WTC11 (cell line): ENCODE measurements at regions not wholly inside any gene's neighbourhood (a gene's known extent, or its start where the extent isn't known, plus 50 kb on each side); places are given as distances from the start of the nearest gene placed in this dataset.

Source experiments
- ATAC-seq: fragments of 200-7000 bp; cut with Tn5 transposase; 2 replicates; pipeline ENCODE4 v1.10.0; 2021; ENCODE audit warnings: mild to moderate bottlenecking, moderate library complexity
- CTCF ChIA-PET: fragments of 300-600 bp; sonication (Branson Sonifier 250); formaldehyde crosslinking; loops from one replicate; lab custom pipeline; 2021; ENCODE audit warnings: antibody characterized with exemption; lab: Charles Lee
- POLR2A ChIA-PET: fragments of 350-600 bp; sonication (Branson Sonifier 250); formaldehyde crosslinking; loops from one replicate; lab custom pipeline; 2021; ENCODE audit warnings: antibody characterized with exemption; lab: Charles Lee
- DNase-seq: peaks from one replicate; pipeline ENCODE4 v3.0.0; 2021; ENCODE audit warnings: low spot score
- H3K27ac Mint-ChIP-seq: 2 replicates; pipeline ENCODE4 v1.8.0; 2021; ENCODE audit warnings: mixed read lengths
- H3K27me3 Mint-ChIP-seq: 2 replicates; pipeline ENCODE4 v1.8.0; 2021; ENCODE audit warnings: low read depth, mild to moderate bottlenecking, moderate library complexity, mixed read lengths
- H3K36me3 Mint-ChIP-seq: 2 replicates; pipeline ENCODE4 v1.8.0; 2021; ENCODE audit warnings: mixed read lengths
- H3K4me1 Mint-ChIP-seq: 2 replicates; pipeline ENCODE4 v1.8.0; 2022; ENCODE audit warnings: mixed read lengths
- H3K4me3 Mint-ChIP-seq: 2 replicates; pipeline ENCODE4 v1.8.0; 2021; ENCODE audit warnings: mild to moderate bottlenecking, moderate library complexity, mixed read lengths
- H3K9me3 Mint-ChIP-seq: 2 replicates; pipeline ENCODE4 v1.8.0; 2021; ENCODE audit warnings: mixed read lengths
- ATF2 ChIP-seq: sonication (generic); formaldehyde crosslinking; IDR thresholded peaks from 2 replicates; pipeline ENCODE4 v1.8.1; 2022; ENCODE audit warnings: low read depth, missing genetic modification reagents, borderline replicate concordance
- CTCF ChIP-seq: fragments of 200-600 bp; IDR thresholded peaks from 2 replicates; pipeline ENCODE4 v1.8.0; 2022; ENCODE audit warnings: antibody characterized with exemption
- E2F4 ChIP-seq: sonication (generic); formaldehyde crosslinking; IDR thresholded peaks from 2 replicates; pipeline ENCODE4 v1.8.1; 2022; ENCODE audit warnings: low read depth, mild to moderate bottlenecking, moderate library complexity, missing genetic modification reagents, borderline replicate concordance
- ELF4 ChIP-seq: sonication (generic); formaldehyde crosslinking; IDR thresholded peaks from 2 replicates; pipeline ENCODE4 v1.8.1; 2022; ENCODE audit warnings: low read depth, mild to moderate bottlenecking, moderate library complexity, missing genetic modification reagents
- ESRRA ChIP-seq: sonication (generic); formaldehyde crosslinking; IDR thresholded peaks from 2 replicates; pipeline ENCODE4 v1.8.1; 2022; ENCODE audit warnings: mild to moderate bottlenecking, missing genetic modification reagents, borderline replicate concordance
- FOXK1 ChIP-seq: sonication (generic); formaldehyde crosslinking; IDR thresholded peaks from 2 replicates; pipeline ENCODE4 v1.8.0; 2022; ENCODE audit warnings: mild to moderate bottlenecking, moderate library complexity, missing genetic modification reagents
- FOXP1 ChIP-seq: sonication (generic); formaldehyde crosslinking; IDR thresholded peaks from 2 replicates; pipeline ENCODE4 v1.8.0; 2022; ENCODE audit warnings: missing genetic modification reagents, mild to moderate bottlenecking, moderate library complexity, borderline replicate concordance
- GRHL2 ChIP-seq: fragments of 250-450 bp; sonication (Bioruptor Pico); IDR thresholded peaks from 2 replicates; pipeline ENCODE4 v1.8.0; 2022; ENCODE audit warnings: mild to moderate bottlenecking, moderate library complexity; ENCODE audit not compliant: insufficient replicate concordance, severe bottlenecking
- IRF1 ChIP-seq: sonication (generic); formaldehyde crosslinking; IDR thresholded peaks from 2 replicates; pipeline ENCODE4 v1.8.0; 2023; ENCODE audit warnings: missing genetic modification reagents
- JAZF1 ChIP-seq: fragments of 250-450 bp; sonication (Bioruptor Pico); IDR thresholded peaks from 2 replicates; pipeline ENCODE4 v1.9.0; 2021; ENCODE audit warnings: moderate library complexity, mild to moderate bottlenecking, inconsistent platforms
- KAT7 ChIP-seq: sonication (generic); formaldehyde crosslinking; IDR thresholded peaks from 2 replicates; pipeline ENCODE4 v1.8.1; 2023; ENCODE audit warnings: missing genetic modification reagents, mild to moderate bottlenecking, borderline replicate concordance
- MYBL2 ChIP-seq: sonication (generic); formaldehyde crosslinking; IDR thresholded peaks from 2 replicates; pipeline ENCODE4 v1.8.1; 2023; ENCODE audit warnings: mild to moderate bottlenecking, moderate library complexity, missing genetic modification reagents
- NFE2L1 ChIP-seq: sonication (generic); formaldehyde crosslinking; IDR thresholded peaks from 2 replicates; pipeline ENCODE4 v1.8.1; 2023; ENCODE audit warnings: missing genetic modification reagents
- NFYB ChIP-seq: sonication (generic); formaldehyde crosslinking; conservative IDR thresholded peaks from 2 replicates; pipeline ENCODE4 v1.8.0; 2022; ENCODE audit warnings: low read depth, missing genetic modification reagents
- NR1H2 ChIP-seq: sonication (generic); formaldehyde crosslinking; IDR thresholded peaks from 2 replicates; pipeline ENCODE4 v1.9.0; 2021; ENCODE audit warnings: mild to moderate bottlenecking, moderate library complexity, missing genetic modification reagents
- PRDM15 ChIP-seq: sonication (generic); formaldehyde crosslinking; IDR thresholded peaks from 2 replicates; pipeline ENCODE4 v1.8.0; 2022; ENCODE audit warnings: missing genetic modification reagents
- RORB ChIP-seq: fragments of 250-450 bp; sonication (Bioruptor Pico); IDR thresholded peaks from 2 replicates; pipeline ENCODE4 v1.9.0; 2021; ENCODE audit warnings: mild to moderate bottlenecking
- SP1 ChIP-seq: sonication (generic); formaldehyde crosslinking; conservative IDR thresholded peaks from 2 replicates; pipeline ENCODE4 v1.8.1; 2022; ENCODE audit warnings: missing genetic modification reagents
- STAT6 ChIP-seq: sonication (generic); formaldehyde crosslinking; conservative IDR thresholded peaks from 2 replicates; pipeline ENCODE4 v1.8.1; 2023; ENCODE audit warnings: mild to moderate bottlenecking, low read depth, missing genetic modification reagents, moderate library complexity
- ZNF138 ChIP-seq: sonication (generic); formaldehyde crosslinking; conservative IDR thresholded peaks from 2 replicates; pipeline ENCODE4 v1.8.1; 2022; ENCODE audit warnings: mild to moderate bottlenecking, moderate library complexity, missing genetic modification reagents
- ZNF423 ChIP-seq: fragments of 250-450 bp; sonication (Bioruptor Pico); IDR thresholded peaks from 2 replicates; pipeline ENCODE4 v2.1.2; 2022; ENCODE audit warnings: mild to moderate bottlenecking, moderate library complexity

GRCh38 chr22:48264586-48264985, 1502.1 kb downstream of the TBC1D22A start:
- POLR2A ChIA-PET, result no interaction called here
- Mint-ChIP-seq H3K27ac (no peak overlapping the region), H3K36me3 (no peaks in the 10 kb centered on the region), H3K4me1 (peaks cover 12% of the 10 kb centered on the region)
- ATAC-seq, result no peak
- DNase-seq, result no peak
- no peak for TF ChIP-seq MYBL2
- TF ChIP-seq E2F4 (CRISPR knock-in tag), result no peak
- no peak for TF ChIP-seq PRDM15
- no peak for TF ChIP-seq GRHL2 (CRISPR knock-in tag)
- TF ChIP-seq JAZF1, result no peak
- no peak for TF ChIP-seq SP1 (CRISPR knock-in tag)
- no peak for TF ChIP-seq FOXK1 (CRISPR knock-in tag)
- TF ChIP-seq NFE2L1 (CRISPR knock-in tag), result no peak
- TF ChIP-seq ATF2 (CRISPR knock-in tag), result no peak
- TF ChIP-seq NFYB, result no peak
- TF ChIP-seq CTCF, result no peak
- TF ChIP-seq IRF1 (CRISPR knock-in tag), result no peak
- no peak for TF ChIP-seq ZNF138 (CRISPR knock-in tag)
- no peak for TF ChIP-seq FOXP1 (CRISPR knock-in tag)
- TF ChIP-seq, all 79 proteins: peak for 0
- CTCF ChIA-PET, result no interaction called here
- H3K4me3 Mint-ChIP-seq, result no peak overlapping the region
- no peaks in the 10 kb centered on the region for H3K27me3 Mint-ChIP-seq
- H3K9me3 Mint-ChIP-seq, result peaks cover under 1% of the 10 kb centered on the region; the same call in 1 of the 2 replicates

GRCh38 chr22:48263791-48264351, 1501.4 kb downstream of the TBC1D22A start:
- no peak for ATAC-seq
- no peak for TF ChIP-seq NR1H2 (CRISPR knock-in tag)
- TF ChIP-seq STAT6 (CRISPR knock-in tag), result no peak
- no peak for TF ChIP-seq ESRRA (CRISPR knock-in tag)
- no peak for TF ChIP-seq NFE2L1 (CRISPR knock-in tag)
- no peak for TF ChIP-seq E2F4 (CRISPR knock-in tag)
- TF ChIP-seq JAZF1, result no peak
- no peak for TF ChIP-seq ZNF138 (CRISPR knock-in tag)
- no peak for TF ChIP-seq ZNF423
- no peak for TF ChIP-seq ELF4
- TF ChIP-seq SP1 (CRISPR knock-in tag), result no peak
- no peak for TF ChIP-seq KAT7
- no peak for TF ChIP-seq RORB (CRISPR knock-in tag)
- Mint-ChIP-seq H3K4me3 (no peak overlapping the region), H3K36me3 (no peaks in the 10 kb centered on the region), H3K27ac (no peak overlapping the region), H3K27me3 (no peaks in the 10 kb centered on the region), H3K9me3 (peaks cover 5% of the 10 kb centered on the region; the same call in 1 of the 2 replicates), H3K4me1 (peaks cover 12% of the 10 kb centered on the region)
- ChIA-PET POLR2A (no interaction called here), CTCF (no interaction called here)
- no peak for DNase-seq
